Right renal pelvis (tissue), 4 donors: ENCODE measurements at regions not wholly inside any gene's neighbourhood (a gene's known extent, or its start where the extent isn't known, plus 50 kb on each side); places are given as distances from the start of the nearest gene placed in this dataset.
A peak's percentile ranks its signal among the peaks of the same experiment; 100 is the strongest.

Source experiments
- DNase-seq, 4 donors: peaks; one replicate each; pipeline ENCODE4 v3.0.0-alpha.2; 2013; ENCODE audit warnings: low read depth in 4 of 4, low spot score in 3 of 4, missing footprints in 1 of 4

DNA sequence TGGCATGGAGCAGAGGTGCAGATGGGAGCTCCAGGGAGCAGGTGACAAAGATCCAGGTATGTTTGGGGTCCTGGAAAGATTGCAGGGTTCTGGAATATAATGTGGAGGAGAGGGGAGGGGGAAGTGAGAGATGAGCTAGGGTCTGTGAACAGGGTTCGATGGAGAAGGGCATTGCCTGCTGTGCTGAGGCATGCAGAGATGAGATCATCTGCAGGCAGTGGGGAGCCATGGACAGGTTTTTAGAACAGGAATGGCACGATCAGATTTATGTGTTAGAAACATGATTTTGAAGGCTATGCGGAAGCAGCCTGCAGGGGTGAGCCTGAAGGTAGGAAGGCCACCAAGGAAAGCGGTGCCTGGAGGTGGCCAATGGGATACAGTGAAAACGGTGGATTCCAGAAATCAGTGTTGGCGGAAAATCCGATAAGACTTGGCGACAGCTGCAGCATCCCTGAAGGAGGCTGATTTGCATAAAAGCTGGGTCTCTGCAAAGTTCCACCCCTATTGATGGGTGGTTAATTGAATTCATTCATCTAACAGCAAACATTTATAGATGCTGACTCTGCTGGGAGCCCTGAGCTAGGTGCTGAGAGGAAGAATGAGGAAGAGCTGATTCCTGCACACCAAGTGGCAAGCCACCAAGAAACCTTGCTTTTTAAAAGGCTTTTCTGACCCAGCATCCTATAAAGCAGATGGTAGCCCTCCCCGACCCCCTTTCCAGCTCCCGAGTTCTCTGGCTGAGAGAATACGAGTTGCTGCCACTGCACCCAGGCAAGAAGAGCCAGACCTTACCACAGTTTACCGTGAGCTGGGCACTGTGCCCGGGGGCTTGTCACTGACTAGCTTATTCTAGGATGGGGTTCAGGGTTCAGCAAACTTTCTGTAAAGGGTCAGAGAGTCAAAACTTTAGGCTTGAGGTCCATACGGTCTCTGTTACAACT, 139.2 kb upstream of the SMIM23 start:
- DNase-seq: no peak

DNA sequence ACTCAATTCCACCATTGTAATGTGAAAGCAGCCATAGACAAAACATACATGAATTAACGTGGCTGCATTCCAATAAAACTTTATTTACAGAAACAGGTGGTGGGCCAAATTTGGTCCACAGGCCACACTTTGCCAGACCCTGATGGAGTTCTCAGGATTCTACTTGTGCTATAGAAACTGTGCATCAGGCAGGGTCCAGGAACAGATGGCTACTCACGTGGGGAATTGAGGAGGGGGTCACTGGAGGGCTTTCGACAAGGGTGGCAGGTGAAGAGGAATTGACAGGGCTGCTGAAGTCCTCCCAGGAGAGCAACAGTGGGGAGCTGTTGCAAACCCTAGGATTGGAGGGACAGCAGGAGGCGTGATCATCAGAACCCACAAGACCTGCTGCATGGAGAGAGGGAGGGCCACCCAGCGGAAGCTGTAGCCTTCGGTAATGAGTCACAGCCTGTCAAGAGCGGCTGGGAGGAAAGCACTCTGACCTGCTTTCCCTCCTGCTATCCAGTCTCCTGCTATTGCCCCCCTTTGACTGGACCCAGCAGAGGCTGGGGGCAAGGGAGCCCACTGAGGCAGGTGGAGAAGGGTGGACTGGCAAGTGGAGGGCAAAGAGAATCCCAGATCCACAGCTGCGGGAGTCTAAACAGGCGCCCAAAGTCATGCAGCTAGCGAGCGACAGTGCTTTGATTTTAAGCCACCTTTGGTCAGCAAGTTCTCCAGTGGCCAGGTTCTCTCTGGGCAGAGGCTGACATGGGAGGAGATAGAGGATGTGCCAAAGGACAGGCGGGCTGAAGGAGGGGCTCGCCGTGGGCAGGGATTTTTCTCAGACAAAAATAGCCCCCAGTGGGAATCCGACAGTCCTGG, 138.3 kb upstream of the SMIM23 start:
- DNase-seq: no peak

DNA sequence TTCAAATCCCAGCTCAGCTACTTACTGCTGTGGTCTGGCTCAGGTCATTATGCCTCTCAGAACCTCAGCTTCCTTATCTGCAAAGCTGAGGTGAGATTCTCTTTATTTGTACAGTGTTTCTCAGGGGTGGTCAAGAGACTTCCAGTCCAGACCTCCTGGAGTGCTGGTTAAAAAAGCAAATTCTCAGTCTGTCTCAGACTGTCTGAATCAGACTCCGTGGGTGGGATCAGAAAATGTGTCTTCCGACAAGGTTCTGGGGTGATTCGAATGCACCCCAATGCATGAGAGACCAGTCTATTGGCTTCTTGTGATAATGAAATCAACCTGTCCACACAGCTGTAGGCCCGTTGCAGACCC, 137.7 kb upstream of the SMIM23 start:
- no peak for DNase-seq

DNA sequence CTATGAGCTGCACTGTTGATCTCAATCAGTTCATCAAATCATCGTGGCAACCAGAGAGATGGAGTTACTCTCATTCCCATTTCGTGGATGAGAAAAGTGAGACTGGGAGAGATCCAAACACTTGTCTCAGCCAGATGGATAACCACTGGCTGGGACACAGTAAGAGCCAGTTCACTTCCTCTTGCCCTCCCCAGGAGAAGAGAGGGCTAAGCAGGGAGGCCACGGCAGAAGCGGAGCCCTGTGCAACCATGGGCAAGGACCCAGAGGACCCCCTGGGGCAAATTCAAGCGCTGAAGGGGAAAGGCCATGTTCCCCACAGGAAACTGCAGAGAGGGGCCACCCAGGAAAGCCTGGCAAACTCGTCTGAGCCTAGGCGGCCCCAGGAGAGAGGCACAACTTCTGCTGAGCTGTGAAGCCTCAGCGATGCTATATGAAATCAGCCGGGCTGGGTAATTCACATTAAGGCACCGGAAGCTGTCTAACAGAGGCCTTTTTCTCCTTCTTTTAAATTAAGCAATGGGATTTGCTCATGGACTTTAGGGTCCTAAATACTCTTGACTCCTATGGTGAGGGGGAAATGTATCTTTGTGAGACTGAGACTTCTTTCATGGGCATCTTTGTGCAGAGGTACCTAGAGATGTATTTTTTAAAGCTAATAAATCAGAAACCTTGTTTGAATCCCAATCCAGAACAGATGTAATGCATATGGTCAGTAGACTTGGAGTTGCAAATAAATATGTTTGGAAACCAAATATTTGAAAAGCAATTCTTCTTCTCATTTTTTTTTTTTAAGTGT, 137.1 kb upstream of the SMIM23 start:
- DNase-seq: no peak

DNA sequence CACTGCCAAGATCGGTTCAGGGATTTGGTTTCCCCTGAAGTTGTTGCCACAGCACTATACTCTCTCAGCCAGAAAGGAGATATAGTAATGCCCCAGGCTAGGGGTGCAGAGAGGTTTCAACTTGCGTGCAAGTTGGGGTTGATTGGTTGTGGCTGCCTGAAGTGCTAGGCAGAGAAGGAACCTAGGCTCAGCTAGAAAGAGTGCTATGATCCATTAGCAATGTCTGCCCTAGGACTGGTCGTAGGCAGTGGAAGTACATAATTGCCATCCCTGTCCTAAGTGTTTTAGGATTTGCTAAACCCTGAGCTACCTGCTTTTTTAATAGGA, 136.6 kb upstream of the SMIM23 start:
- no peak for DNase-seq

DNA sequence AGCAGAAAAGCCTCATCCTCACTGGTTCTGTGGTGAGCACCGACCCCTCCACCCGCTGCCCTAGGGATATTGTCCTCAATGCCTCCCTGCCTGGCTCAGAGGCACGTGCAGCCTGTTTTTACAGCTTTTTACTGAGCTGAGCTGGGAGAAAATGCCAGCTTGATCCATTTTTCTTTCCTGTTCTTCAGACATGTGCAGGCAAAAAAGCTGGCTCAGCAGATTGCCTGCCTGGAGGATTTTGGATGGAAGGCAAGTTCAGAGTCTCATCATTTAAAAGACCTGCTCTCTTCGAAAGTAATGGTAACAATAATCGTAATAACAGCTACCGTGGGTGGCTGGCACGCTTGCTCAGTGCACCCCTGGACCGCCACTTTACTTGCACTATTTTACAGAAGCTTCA, 135.0 kb upstream of the SMIM23 start:
- DNase-seq: no peak

DNA sequence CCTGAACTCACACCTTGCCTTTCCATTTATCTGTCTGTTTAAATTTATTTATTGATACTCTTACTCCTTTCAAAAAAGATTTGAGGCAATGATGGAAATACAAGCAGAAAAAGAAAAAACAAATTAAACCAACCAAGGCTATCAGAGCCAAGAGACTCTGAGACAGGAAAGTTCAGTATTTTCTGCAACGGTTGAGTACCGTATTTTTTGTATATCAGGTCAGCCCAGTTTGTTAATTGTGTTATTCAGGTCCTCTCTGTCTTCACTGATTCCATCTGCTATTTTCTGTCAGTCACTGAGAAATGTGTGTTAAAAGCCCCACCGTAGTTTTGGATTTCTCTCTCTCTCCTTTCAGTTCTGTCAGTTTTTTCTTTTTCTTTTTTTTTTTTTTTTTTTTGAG, 134.5 kb upstream of the SMIM23 start:
- no peak for DNase-seq

DNA sequence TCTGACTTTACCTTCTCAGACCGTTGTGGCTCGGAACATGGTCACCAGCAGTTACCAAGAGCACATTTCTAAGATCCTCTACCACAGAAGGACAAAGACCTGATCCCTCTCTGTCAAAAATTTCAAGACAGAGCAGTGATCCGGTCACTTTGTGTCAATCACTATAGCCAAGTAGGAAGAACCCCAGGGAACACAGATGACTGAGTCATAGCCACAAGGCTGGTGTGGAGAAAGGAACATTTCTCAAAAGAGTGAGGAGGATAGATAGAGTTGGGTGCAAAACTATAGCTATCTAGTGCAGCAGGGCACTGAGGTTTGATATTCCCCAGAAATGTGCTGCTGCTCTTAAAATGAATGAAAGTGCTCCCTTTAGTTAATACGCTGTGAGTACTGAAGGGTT, 130.7 kb upstream of the SMIM23 start:
- no peak for DNase-seq

DNA sequence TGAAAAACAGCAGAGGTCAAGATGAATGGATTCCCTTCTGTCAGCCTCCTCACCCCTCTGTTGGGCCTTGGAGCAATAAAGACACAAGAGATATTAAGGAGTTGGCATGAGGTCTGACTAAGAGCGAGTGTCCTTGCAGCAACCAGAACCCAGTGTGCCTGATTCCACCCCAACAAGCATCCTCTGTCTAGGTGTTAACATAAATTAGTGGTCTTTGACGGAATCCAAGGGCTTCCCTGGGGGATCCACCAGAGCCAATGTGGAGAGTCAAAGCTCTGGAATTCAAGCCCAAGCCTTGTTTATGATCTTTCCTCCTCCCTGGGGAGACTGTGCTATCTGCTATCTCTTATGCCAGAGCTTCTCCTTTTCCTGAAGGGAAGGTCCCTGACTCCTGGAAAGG, 128.1 kb upstream of the SMIM23 start:
- no peak for DNase-seq

DNA sequence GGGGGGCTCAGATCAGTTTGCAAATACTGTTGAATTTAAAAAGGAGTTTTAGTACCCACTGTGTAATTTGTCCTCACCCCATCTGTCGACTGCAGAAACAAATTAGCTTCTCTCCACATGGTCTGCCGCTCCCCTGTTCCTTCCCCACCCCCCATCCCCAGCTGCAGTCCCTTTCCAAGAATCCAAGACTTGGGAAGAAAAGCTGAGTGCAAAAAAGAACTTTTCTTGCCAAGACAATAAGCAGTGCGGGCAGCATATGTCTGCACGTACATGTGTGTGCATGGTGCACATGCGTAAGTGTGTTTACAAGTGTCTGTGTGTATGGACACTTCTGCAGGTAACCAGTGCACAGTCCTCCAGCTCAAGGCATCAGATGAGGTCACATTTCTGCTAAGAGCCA, 125.7 kb upstream of the SMIM23 start:
- no peak for DNase-seq

DNA sequence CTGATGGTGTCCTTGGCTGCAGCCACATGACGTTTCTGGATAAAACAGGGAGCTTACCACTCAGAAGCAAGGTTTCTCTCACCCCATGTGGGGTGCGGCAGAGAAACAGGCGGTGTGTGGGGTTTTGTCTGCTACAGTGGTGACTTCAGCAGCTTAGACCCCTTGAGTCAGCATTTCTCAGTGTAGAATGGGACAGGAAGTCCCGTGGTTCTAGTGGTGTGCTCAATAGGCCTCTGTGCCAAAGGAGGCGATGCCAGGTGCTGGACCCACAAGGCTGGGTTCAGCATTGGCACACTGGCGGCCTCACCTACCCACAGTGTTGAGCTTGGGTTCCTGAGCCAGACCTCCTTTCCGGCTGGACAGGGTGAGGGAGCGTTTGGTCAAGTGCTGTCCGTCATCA, 125.2 kb upstream of the SMIM23 start:
- no peak for DNase-seq

DNA sequence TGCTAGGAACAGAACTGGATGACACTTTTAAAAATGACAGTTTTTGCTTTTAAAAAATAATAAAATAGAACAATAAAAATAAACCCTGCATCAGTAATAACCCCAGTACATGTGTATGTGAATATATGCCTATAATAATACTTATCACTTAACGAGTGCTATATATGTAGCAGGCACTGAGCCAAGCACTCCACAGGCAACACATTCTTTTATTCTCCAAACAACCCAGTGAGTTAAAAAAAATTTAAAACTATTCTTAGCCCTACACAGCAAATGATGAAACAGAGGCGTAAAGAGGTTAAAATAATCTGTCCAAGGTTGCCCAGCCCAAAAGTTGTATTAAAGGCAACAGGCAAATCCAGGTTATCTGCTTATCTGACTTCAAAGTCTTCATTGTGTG, 124.5 kb upstream of the SMIM23 start:
- no peak for DNase-seq

DNA sequence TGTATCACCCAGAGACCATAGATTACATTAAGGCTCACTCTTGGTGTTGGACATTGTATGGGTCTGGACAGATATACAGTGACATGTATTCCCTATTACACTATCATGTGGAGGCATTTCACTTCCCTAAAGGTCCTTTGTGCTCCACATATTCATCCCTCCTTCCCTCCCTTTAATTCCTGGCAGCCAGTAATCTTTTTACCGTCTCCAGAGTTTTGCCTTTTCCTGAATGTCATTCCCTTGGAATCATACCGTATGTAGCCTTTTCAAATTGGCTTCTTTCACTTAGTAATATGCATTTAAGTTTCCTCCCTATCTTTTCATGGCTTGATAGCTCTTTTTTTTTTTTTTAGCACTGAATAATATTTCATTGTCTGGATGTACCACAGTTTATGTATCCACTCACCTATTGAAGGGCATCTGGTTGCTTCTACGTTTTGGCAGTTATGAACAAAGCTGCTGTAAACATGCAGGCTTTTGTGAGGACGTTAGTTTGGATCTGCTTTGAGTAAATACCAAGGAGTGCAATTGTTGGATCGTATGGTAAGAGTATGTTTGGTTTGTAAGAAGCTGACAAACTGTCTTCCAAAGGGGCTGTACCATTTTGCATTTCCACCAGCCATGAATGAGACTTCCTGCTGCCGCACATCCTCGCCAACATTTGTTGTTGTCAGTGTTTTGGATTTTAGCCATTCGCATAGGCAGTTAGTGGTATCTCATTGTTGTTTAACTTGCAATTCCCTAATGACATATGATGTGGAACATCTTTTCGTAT, 122.1 kb upstream of the SMIM23 start:
- no peak for DNase-seq

DNA sequence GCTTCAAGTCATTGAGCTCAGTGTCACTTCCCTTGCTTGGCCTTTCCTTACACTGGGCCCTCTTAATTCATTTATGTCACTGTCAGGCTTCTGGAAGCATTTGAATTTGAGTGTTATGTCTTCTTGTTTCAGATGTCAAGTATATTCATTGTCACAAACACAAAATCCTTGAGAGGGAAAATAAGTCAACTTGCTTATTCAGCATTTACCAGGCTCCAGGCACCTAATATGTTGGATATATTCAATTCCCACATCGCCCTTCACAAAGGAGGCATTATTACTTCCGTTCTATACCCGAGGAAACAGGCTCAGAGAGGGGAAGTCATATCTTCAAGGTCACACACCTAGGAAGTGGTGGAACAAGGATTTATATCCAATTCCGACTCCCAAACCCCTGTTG, 121.1 kb upstream of the SMIM23 start:
- DNase-seq: no peak

DNA sequence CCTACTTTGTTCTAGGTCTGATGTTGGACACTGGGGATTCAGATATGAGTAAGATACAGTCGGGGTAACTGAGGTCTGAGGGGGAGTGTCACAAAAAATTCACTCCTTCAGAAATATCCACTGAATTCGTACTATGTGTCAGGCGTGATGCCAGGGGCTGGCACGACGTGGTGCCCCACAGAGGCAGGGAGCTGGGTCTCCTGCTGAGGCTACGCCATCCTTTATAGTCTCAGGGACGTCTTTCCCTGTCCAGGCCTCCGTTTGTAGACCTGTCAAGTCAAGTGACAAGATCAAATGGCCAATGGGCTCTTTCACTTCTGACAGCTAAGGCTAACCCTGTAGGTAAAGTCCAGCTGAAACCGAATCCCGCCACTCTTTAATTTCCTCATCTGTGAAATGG, 118.8 kb upstream of the SMIM23 start:
- DNase-seq: no peak

DNA sequence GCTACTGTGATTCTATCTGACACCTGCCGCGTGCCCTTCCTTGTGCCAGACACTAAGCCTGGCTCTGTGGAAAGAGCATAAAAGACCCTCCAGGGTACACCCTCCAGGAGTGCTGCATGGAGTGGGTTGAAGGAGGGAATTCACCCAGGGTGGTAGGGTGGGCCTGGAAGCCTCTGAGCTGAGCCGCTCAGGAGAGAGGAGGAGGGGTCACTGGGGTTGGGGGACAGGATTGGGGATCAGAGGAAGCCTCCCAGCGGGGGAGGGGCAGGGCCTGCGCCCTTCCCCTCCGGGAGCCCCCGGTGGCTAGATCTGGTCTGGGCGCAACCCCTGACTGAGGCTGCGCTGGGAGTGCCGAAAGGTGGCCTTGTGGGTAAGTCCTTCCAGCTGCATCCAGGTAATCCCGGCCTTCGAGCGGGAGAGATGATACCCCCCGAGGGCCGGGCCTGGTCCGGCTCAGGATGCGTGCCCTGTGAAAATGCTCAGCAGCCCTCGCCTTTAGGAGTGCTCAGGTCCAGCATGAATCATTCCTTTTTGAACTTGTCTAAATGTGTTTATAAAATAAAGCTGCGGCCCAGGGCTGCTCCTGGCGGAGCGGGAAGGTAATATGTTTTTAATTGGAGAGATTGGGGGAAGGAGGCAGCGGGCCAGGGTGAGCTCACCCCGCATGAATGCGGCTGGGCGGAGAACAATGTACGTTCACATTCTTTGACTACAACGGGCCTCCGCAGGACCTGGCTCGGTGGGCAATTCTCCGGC, 118.1 kb upstream of the SMIM23 start:
- DNase-seq: peak; percentile 5 to 42 (median 23)

DNA sequence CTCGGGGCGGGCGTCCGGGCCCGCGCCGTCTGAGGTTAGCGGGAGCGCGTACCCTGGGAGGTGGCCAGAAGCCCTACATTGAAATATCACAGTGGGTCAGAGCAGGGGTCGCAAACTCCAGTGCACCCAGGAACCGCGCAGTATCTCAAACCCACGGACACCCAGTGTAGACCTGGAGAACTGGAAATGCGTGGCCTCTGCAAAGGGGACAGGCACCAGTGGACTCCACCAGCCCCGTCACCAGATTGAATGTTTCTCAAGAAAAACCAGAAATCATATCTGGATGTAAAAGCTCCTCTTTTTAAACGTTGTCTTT, 117.6 kb upstream of the SMIM23 start:
- no peak for DNase-seq

DNA sequence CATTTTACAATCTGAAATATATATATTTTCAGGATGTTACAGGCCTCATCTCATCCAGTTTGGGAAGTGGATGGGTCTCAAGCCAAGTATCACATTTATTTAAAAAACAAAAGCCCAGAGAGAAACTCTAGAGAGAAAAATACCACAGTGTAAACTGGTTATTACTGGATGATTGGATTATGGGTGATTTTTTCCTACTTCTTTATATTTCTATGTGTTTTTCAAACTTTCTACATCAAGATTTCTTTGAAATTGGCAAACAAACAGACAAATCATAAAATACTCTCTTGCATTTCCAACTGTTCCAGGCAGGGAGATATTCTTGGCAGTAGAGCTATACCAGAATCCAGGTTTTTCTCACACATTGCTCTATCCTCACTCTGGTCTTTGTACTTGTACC, 116.0 kb upstream of the SMIM23 start:
- DNase-seq: no peak

DNA sequence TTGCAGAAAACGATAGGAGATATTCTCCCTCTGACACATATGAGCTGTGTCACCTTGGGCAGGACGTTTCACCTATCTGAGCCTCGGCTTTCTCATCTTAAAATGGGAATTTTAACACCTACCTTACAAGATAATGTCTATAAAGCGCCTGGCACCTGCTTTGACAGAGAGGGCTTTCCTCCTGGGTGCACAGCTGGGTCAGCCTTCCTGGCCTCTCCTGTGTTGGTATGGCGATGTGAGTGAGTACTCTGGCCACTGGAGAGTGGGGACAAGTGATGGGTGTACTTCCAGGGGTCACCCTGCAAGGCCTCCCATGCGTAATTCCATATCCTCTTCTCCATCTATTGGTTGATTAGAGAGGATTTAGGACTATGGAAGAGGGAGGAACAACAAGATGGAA, 113.1 kb upstream of the SMIM23 start:
- no peak for DNase-seq

DNA sequence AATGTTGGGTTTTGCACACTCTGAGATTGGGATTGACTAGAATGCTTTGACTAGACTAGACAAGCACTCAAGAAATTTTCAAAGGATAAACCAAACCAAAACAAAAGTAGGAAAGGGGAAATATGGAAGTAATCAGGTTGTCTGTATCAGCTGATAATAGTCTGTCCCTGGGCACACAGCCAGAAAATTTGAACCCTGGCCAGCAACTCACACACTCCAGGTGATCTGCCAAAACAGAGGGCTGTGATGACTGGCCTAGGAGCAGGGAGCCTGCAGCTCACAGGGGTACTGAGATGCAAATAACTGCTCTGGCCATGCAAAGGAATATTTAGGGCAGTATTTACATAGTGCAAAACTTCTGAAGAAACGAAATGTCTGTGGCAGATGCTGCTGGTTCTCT, 112.3 kb upstream of the SMIM23 start:
- no peak for DNase-seq
